CD14-positive monocyte (primary cell): ENCODE measurements at regions not wholly inside any gene's neighbourhood (a gene's known extent, or its start where the extent isn't known, plus 50 kb on each side); places are given as distances from the start of the nearest gene placed in this dataset.

Experiments
- DNase-seq, 3 donors: peaks; one replicate each; pipeline ENCODE4 v3.0.0-alpha.2; 2011 to 2022
- H2AFZ ChIP-seq: 2 replicates; pipeline ENCODE4 v1.6.0; 2012; ENCODE audit warnings: mild to moderate bottlenecking, low read depth, low read length, inconsistent platforms; ENCODE audit not compliant: insufficient read depth, poor library complexity, severe bottlenecking
- H3K27ac ChIP-seq, 2 donors: 1 replicate in 1 of 2; 2 replicates in 1 of 2; pipeline ENCODE4 v1.5.1; 2012 to 2013; ENCODE audit warnings: low read length in 2 of 2, control low read depth in 1 of 2, inconsistent platforms in 1 of 2, low read depth in 1 of 2, mild to moderate bottlenecking in 1 of 2
- H3K27me3 ChIP-seq, 2 donors: one replicate each; pipeline versions ENCODE4 v1.6.0 to v1.6.1; 2011 to 2013; ENCODE audit warnings: low read length in 2 of 2; ENCODE audit not compliant: control insufficient read depth in 2 of 2, insufficient read depth in 2 of 2
- H3K36me3 ChIP-seq, 2 donors: replicated peaks in 1 of 2; 1 replicate in 1 of 2; 2 replicates in 1 of 2; pipeline versions ENCODE4 v1.5.1 to v1.6.1; 2012 to 2013; ENCODE audit warnings: low read length in 2 of 2, control low read depth in 1 of 2, inconsistent platforms in 1 of 2, mild to moderate bottlenecking in 1 of 2; ENCODE audit not compliant: insufficient read depth in 2 of 2, control insufficient read depth in 1 of 2
- H3K4me1 ChIP-seq, 2 donors: 1 replicate in 1 of 2; 2 replicates in 1 of 2; pipeline versions ENCODE4 v1.5.1 to v1.6.1; 2012 to 2013; ENCODE audit warnings: low read length in 2 of 2, control low read depth in 1 of 2, inconsistent platforms in 1 of 2, mild to moderate bottlenecking in 1 of 2, moderate library complexity in 1 of 2; ENCODE audit not compliant: insufficient read depth in 2 of 2, control insufficient read depth in 1 of 2
- H3K4me2 ChIP-seq: replicated peaks from 2 replicates; pipeline ENCODE3; 2012; ENCODE audit warnings: low read length, moderate library complexity, mild to moderate bottlenecking; ENCODE audit not compliant: poor library complexity, severe bottlenecking; ENCODE audit errors: extremely low read depth
- H3K4me3 ChIP-seq, 3 experiments: fragments of 200-600 bp in 1 of 3; sonication (generic) in 1 of 3; replicated peaks in 1 of 3; 1 replicate in 2 of 3; 2 replicates in 1 of 3; pipeline ENCODE4 v1.5.1; 2011 to 2013; ENCODE audit warnings: low read length in 3 of 3, mild to moderate bottlenecking in 3 of 3, control low read depth in 2 of 3, low read depth in 2 of 3, inconsistent platforms in 1 of 3, moderate library complexity in 1 of 3
- H3K79me2 ChIP-seq: 2 replicates; pipeline ENCODE4 v1.6.0; 2012; ENCODE audit warnings: mild to moderate bottlenecking, control low read depth, inconsistent platforms, low read length, moderate library complexity; ENCODE audit not compliant: insufficient read depth
- H3K9ac ChIP-seq: 2 replicates; pipeline ENCODE4 v1.6.0; 2017; ENCODE audit warnings: low read length, mild to moderate bottlenecking; ENCODE audit not compliant: insufficient read depth, poor library complexity, severe bottlenecking
- H3K9me3 ChIP-seq, 2 donors: replicated peaks in 1 of 2; 1 replicate in 1 of 2; 2 replicates in 1 of 2; pipeline versions ENCODE4 v1.5.1 to v1.6.1; 2012 to 2013; ENCODE audit warnings: low read length in 2 of 2, control low read depth in 1 of 2; ENCODE audit not compliant: control insufficient read depth in 1 of 2, insufficient read depth in 1 of 2
- H4K20me1 ChIP-seq: 2 replicates; pipeline ENCODE4 v1.6.0; 2012; ENCODE audit warnings: mild to moderate bottlenecking, low read length, control low read depth, moderate library complexity; ENCODE audit not compliant: insufficient read depth
- H3K27ac Mint-ChIP-seq, 7 donors: one replicate each; pipeline ENCODE4 v1.8.0; 2020; ENCODE audit warnings: mild to moderate bottlenecking in 7 of 7, mixed read lengths in 7 of 7, moderate library complexity in 6 of 7, inconsistent platforms in 2 of 7
- H3K27me3 Mint-ChIP-seq, 3 donors: one replicate each; pipeline ENCODE4 v1.8.0; 2021 to 2022; ENCODE audit warnings: low read depth in 3 of 3, mild to moderate bottlenecking in 3 of 3, mixed read lengths in 3 of 3, moderate library complexity in 3 of 3, inconsistent platforms in 1 of 3
- H3K36me3 Mint-ChIP-seq, 2 donors: one replicate each; pipeline ENCODE4 v1.8.0; 2020; ENCODE audit warnings: mixed read lengths in 2 of 2, inconsistent platforms in 1 of 2, mild to moderate bottlenecking in 1 of 2
- H3K4me1 Mint-ChIP-seq: one replicate; pipeline ENCODE4 v1.8.0; 2020; ENCODE audit warnings: mild to moderate bottlenecking, mixed read lengths
- H3K4me3 Mint-ChIP-seq, 2 donors: one replicate each; pipeline ENCODE4 v1.8.0; 2020; ENCODE audit warnings: mild to moderate bottlenecking in 2 of 2, mixed read lengths in 2 of 2, moderate library complexity in 1 of 2
- H3K9me3 Mint-ChIP-seq, 7 donors: one replicate each; pipeline ENCODE4 v1.8.0; 2020 to 2022; ENCODE audit warnings: mixed read lengths in 7 of 7, mild to moderate bottlenecking in 6 of 7, moderate library complexity in 6 of 7, inconsistent platforms in 2 of 7
- WGBS: methylation state at CpG from one replicate; pipeline ENCODE4 v1.1.5; 2013; ENCODE audit warnings: missing lambda C conversion rate; ENCODE audit not compliant: insufficient coverage; 5-methylcytosine and 5-hydroxymethylcytosine counted together
- intact Hi-C, 2 donors: fragments of 100-400 bp; cut with micrococcal nuclease; formaldehyde crosslinking; loops; one replicate each; pipeline versions ENCODE4 v1.15.0 to v1.15.1; 2023
- TF ChIP-seq, protein P1 (sequence below): fragments of 200-600 bp; IDR thresholded peaks from one replicate; pipeline ENCODE4 v1.8.0; 2022; ENCODE audit warnings: antibody characterized with exemption, mild to moderate bottlenecking

DNA sequence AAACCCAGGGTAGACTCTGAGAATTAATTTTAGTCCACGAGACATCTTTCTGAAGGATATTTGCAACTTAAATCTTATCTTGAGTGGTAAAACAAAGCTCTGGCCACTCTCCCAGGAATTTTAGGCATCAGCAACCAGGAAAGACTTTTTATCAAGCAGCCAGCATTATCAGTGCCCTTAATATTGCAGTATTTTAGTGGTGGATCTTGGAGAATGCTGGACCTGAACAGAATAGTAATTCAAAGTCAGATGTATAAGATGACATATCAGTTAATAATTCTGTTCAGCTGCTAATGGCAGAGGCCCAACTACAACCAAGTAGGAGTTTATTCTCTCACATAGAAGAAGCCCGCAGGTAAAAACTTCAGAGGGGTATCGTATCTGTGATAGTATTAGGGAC lies 59.0 kb upstream of the CRY1 start:
- TF ChIP-seq, protein P1, sequence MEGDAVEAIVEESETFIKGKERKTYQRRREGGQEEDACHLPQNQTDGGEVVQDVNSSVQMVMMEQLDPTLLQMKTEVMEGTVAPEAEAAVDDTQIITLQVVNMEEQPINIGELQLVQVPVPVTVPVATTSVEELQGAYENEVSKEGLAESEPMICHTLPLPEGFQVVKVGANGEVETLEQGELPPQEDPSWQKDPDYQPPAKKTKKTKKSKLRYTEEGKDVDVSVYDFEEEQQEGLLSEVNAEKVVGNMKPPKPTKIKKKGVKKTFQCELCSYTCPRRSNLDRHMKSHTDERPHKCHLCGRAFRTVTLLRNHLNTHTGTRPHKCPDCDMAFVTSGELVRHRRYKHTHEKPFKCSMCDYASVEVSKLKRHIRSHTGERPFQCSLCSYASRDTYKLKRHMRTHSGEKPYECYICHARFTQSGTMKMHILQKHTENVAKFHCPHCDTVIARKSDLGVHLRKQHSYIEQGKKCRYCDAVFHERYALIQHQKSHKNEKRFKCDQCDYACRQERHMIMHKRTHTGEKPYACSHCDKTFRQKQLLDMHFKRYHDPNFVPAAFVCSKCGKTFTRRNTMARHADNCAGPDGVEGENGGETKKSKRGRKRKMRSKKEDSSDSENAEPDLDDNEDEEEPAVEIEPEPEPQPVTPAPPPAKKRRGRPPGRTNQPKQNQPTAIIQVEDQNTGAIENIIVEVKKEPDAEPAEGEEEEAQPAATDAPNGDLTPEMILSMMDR: no peak

DNA sequence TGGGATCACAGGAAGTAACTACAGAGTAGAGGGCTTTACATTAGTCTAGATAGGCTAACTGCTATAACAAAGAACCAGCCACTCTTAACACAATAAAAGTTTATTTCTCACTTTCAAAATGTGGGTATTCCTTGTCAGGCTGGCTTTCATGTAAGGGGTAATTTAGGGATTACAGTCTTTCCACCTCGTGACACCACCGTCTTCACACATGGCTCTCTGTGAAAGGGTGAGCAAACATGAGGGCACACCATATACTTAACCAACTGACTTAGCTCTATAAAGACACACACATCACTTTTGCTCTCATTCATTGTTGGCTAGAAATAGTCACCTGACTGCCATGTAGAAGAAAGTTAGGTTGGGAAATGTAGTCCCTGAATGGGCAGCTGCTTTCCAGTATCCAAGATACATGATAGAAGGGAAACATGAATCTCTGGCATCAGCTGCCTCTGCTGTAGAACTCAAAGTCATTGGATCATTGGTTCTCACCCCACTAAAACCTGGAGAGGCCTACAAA lies 66.1 kb upstream of the CRY1 start:
- Mint-ChIP-seq H3K36me3 (no peaks in the 10 kb centered on the region), H3K27ac (no peak overlapping the region), H3K4me1 (no peaks in the 10 kb centered on the region), H3K9me3 (peaks cover 0 to 4% (median 0%) of the 10 kb centered on the region in 7 donors), H3K27me3 (peaks cover 12 to 20% (median 16%) of the 10 kb centered on the region in 3 donors), H3K4me3 (no peak overlapping the region)
- H3K4me3 ChIP-seq: no peak overlapping the region
- WGBS: no CpG with 5 or more reads among the region's 2 CpGs
- H3K9me3 ChIP-seq: no peaks in the 10 kb centered on the region
- intact Hi-C loops: no loop called here
- TF ChIP-seq, protein P1: no peak
- no peak overlapping the region for H2AFZ ChIP-seq
- H3K27me3 ChIP-seq: peaks cover 10 to 18% of the 10 kb centered on the region in 2 donors
- H3K4me2 ChIP-seq: no peak overlapping the region
- no peak for DNase-seq
- H3K9ac ChIP-seq: no peak overlapping the region
- no peak overlapping the region for H3K27ac ChIP-seq
- H3K36me3 ChIP-seq: no peaks in the 10 kb centered on the region
- no peaks in the 10 kb centered on the region for H3K79me2 ChIP-seq
- H4K20me1 ChIP-seq: no peaks in the 10 kb centered on the region
- no peaks in the 10 kb centered on the region for H3K4me1 ChIP-seq

More for the DNA sequence above, 59.0 kb upstream of the CRY1 start:
- H3K27ac ChIP-seq: no peak overlapping the region
- H4K20me1 ChIP-seq: no peaks in the 10 kb centered on the region
- no peak overlapping the region for H2AFZ ChIP-seq
- H3K36me3 ChIP-seq: no peaks in the 10 kb centered on the region
- Mint-ChIP-seq H3K9me3 (peaks cover 0 to 11% (median 3%) of the 10 kb centered on the region in 7 donors), H3K36me3 (no peaks in the 10 kb centered on the region), H3K27me3 (peaks cover 0 to 2% (median 0%) of the 10 kb centered on the region in 3 donors), H3K4me3 (no peak overlapping the region), H3K4me1 (no peaks in the 10 kb centered on the region), H3K27ac (no peak overlapping the region)
- no peaks in the 10 kb centered on the region for H3K27me3 ChIP-seq
- no peaks in the 10 kb centered on the region for H3K4me1 ChIP-seq
- no peak overlapping the region for H3K9ac ChIP-seq
- H3K9me3 ChIP-seq: no peaks in the 10 kb centered on the region
- no peak overlapping the region for H3K4me2 ChIP-seq
- no peak for DNase-seq
- intact Hi-C loops: no loop called here
- 78% methylated on average over 1 of the region's 3 CpGs for WGBS
- no peaks in the 10 kb centered on the region for H3K79me2 ChIP-seq
- H3K4me3 ChIP-seq: no peak overlapping the region
